Right cardiac atrium (tissue), 5 donors: ENCODE measurements at regions not wholly inside any gene's neighbourhood (a gene's known extent, or its start where the extent isn't known, plus 50 kb on each side); places are given as distances from the start of the nearest gene placed in this dataset.

ENCODE experiments used
- ATAC-seq, 2 donors: fragments of 200-7000 bp; cut with Tn5 transposase; one replicate each; pipeline versions ENCODE4 v1.8.0 to v1.9.1; 2020; ENCODE audit warnings: moderate library complexity in 2 of 2, mild to moderate bottlenecking in 1 of 2
- DNase-seq, 3 donors: peaks; one replicate each; pipeline ENCODE4 v3.0.0-alpha.2; 2020
- H3K27ac ChIP-seq: one replicate; pipeline ENCODE4 v1.5.1; 2013; ENCODE audit warnings: mild to moderate bottlenecking, low read length, control low read depth, moderate library complexity
- H3K27me3 ChIP-seq: one replicate; pipeline ENCODE4 v1.6.1; 2013; ENCODE audit not compliant: control insufficient read depth, insufficient read depth
- H3K4me1 ChIP-seq: one replicate; pipeline ENCODE4 v1.6.1; 2013; ENCODE audit warnings: low read length; ENCODE audit not compliant: control insufficient read depth, insufficient read depth
- H3K4me3 ChIP-seq: one replicate; pipeline ENCODE4 v1.5.1; 2013; ENCODE audit warnings: low read length, control low read depth
- H3K9me3 ChIP-seq: one replicate; pipeline ENCODE4 v1.6.1; 2013; ENCODE audit warnings: low read length; ENCODE audit not compliant: control insufficient read depth
- WGBS: extraction: QIAGEN DNeasy Blood & Tissue Kit; methylation state at CpG from one replicate; pipeline ENCODE4 v1.1.7; 2013; 5-methylcytosine and 5-hydroxymethylcytosine counted together
- intact Hi-C, 4 donors: fragments of 100-400 bp; cut with DNase I; formaldehyde crosslinking; loops; one replicate each; pipeline versions ENCODE4 v1.11.0 to v1.14.0; 2022 to 2023
- donor health status: healthy with polysubstance abuse.
- donor health status: DM: no; HTN: yes; CAD: no.
- donor health status: DM: no; HTN: no; CAD: no.
- donor health status: DM: no; HTN: yes; CAD: no; lungs with severe emphysema.
- donor health status: DM: yes; HTN: yes; CAD: no.

- Histone ChIP-seq H3K27ac (no peak overlapping the region), H3K4me3 (no peak overlapping the region), H3K9me3 (no peaks in the 10 kb centered on the region), H3K4me1 (no peaks in the 10 kb centered on the region), H3K27me3 (no peaks in the 10 kb centered on the region)
- ATAC-seq (no peak), DNase-seq (no peak)
- intact Hi-C loops = no loop called here
- 88% methylated on average over 9 of the region's 9 CpGs for WGBS
Observed at GRCh38 chr10:131511391-131511790, 199.9 kb upstream of the TCERG1L start.

DNA sequence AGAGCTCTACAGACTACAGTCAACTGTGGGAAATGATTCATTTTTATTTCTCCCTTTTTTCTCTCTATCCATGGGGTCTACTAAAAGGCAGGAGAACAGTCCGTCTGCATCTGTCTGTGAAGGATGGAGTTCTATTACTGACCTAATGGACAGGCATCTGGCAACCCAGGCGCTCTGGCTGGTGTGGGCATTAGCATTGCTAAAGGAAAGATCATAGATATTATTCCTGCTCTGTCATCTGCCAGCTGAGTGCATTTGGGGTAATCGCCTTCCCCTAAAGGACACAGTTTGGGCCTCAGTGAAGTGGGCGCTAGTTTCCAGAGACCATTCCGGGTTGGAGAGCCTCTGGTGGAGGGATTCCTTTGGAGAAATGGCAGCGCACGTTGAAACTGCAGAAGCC is 201.3 kb upstream of the TCERG1L start:
- H3K4me1 ChIP-seq = no peaks in the 10 kb centered on the region
- no peaks in the 10 kb centered on the region for H3K9me3 ChIP-seq
- no peaks in the 10 kb centered on the region for H3K27me3 ChIP-seq
- no peak for DNase-seq
- 90% methylated on average over 7 of the region's 7 CpGs for WGBS
- no peak overlapping the region for H3K4me3 ChIP-seq
- ATAC-seq = no peak
- intact Hi-C loops = no loop called here
- H3K27ac ChIP-seq = no peak overlapping the region

- no peak for ATAC-seq
- no peaks in the 10 kb centered on the region for H3K27me3 ChIP-seq
Observed at GRCh38 chr10:131513445-131513844, 201.9 kb upstream of the TCERG1L start.

DNA sequence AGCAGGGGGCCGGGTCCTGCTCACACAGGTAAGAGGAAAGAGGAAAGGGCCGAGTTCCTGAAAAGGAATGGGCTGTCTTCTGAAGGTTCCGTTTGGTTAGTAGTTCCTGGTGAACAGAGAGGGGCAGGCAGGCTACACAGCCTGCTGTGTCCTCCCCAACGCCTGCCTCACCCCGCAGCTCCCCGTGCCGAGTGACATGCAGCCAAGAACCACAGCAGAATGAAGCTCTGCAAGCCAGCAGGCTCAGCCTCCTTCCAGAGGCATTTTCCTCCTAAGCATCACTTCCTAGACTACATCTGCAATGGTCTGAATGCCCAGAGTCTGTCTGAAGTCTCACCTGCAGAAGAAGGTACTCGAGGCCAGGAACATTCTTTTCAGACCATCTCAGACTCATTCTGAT is 202.4 kb upstream of the TCERG1L start:
- no peaks in the 10 kb centered on the region for H3K4me1 ChIP-seq
- no peak for DNase-seq
- H3K9me3 ChIP-seq = no peaks in the 10 kb centered on the region
- no peak overlapping the region for H3K27ac ChIP-seq
- no peak overlapping the region for H3K4me3 ChIP-seq
- H3K27me3 ChIP-seq = no peaks in the 10 kb centered on the region
- no peak for ATAC-seq
- intact Hi-C loops = no loop called here
- WGBS = 58% methylated on average over 8 of the region's 8 CpGs

More at GRCh38 chr10:131513445-131513844, 201.9 kb upstream of the TCERG1L start:
- Histone ChIP-seq H3K27ac (no peak overlapping the region), H3K9me3 (no peaks in the 10 kb centered on the region), H3K4me1 (no peaks in the 10 kb centered on the region), H3K4me3 (no peak overlapping the region)
- no peak for DNase-seq
- 83% methylated on average over 4 of the region's 4 CpGs for WGBS
- intact Hi-C loops = no loop called here

GRCh38 chr10:131514454-131514853 is 202.9 kb upstream of the TCERG1L start:
- DNase-seq (no peak), ATAC-seq (no peak)
- 42% methylated on average over 12 of the region's 12 CpGs for WGBS
- H3K27me3 ChIP-seq = no peaks in the 10 kb centered on the region
- no peaks in the 10 kb centered on the region for H3K9me3 ChIP-seq
- intact Hi-C loops = no loop called here
- no peaks in the 10 kb centered on the region for H3K4me1 ChIP-seq
- H3K4me3 ChIP-seq = no peak overlapping the region
- H3K27ac ChIP-seq = no peak overlapping the region

DNA sequence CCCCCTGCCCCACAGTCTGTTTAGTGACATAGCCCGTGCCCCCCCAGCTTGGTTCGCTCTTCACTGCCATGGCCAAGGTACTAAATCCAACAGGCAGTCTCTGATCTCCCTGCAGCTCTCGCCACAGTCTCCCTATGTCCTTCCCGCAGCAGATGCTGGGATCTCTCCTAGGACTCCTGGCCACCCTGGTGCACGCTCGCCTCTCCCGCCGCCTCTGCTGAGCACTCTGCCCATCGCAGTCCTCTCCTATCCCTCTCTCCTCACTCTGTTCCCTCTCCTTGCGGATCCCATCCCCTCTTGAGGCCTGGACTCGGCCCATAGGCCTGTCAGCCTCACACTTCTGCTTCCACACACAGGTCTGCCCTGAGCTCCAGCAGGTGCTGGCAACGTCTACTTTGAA is 204.8 kb upstream of the TCERG1L start:
- Histone ChIP-seq H3K4me3 (no peak overlapping the region), H3K27me3 (no peaks in the 10 kb centered on the region), H3K9me3 (no peaks in the 10 kb centered on the region), H3K4me1 (no peaks in the 10 kb centered on the region), H3K27ac (no peak overlapping the region)
- WGBS = 84% methylated on average over 12 of the region's 12 CpGs
- no peak for ATAC-seq
- intact Hi-C loops = no loop called here
- DNase-seq = no peak

DNA sequence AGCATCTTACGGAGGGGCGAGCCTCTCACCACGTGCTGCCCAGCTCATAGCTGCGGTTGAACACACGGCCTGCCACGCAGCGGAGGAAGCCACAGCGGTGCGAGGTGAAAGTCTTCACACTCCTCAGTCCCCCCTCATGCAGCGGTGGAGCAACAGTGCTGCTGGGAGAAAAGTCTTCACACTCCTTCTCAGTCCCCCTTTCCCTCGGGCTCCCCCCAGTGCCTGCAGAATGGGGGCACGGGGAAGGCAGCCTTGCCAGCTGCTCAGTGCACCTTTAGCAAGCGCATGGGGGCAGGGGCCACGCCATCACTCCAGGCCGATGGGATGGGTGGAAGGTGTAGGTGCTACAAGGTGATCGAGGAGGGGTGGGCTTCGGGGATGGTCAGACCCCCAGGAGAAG is 206.3 kb upstream of the TCERG1L start:
- intact Hi-C loops = no loop called here
- no peak overlapping the region for H3K27ac ChIP-seq
- no peak for DNase-seq
- H3K4me1 ChIP-seq = no peaks in the 10 kb centered on the region
- no peaks in the 10 kb centered on the region for H3K27me3 ChIP-seq
- ATAC-seq = no peak
- no peaks in the 10 kb centered on the region for H3K9me3 ChIP-seq
- H3K4me3 ChIP-seq = no peak overlapping the region
- 85% methylated on average over 17 of the region's 17 CpGs for WGBS

GRCh38 chr10:131519723-131520605 is 208.4 kb upstream of the TCERG1L start:
- Histone ChIP-seq H3K4me3 (no peak overlapping the region), H3K27ac (no peak overlapping the region), H3K4me1 (no peaks in the 10 kb centered on the region), H3K27me3 (no peaks in the 10 kb centered on the region), H3K9me3 (no peaks in the 10 kb centered on the region)
- WGBS = 87% methylated on average over 43 of the region's 43 CpGs
- intact Hi-C loops = no loop called here
- DNase-seq (no peak), ATAC-seq (no peak)

GRCh38 chr10:131531265-131532190 is 220.0 kb upstream of the TCERG1L start:
- intact Hi-C loops = no loop called here

GRCh38 chr10:131532291-131532690 is 220.8 kb upstream of the TCERG1L start:
- intact Hi-C loops = no loop called here
- no peaks in the 10 kb centered on the region for H3K9me3 ChIP-seq
- no peak overlapping the region for H3K27ac ChIP-seq
- H3K4me3 ChIP-seq = no peak overlapping the region
- DNase-seq = no peak
- no peak for ATAC-seq
- no peaks in the 10 kb centered on the region for H3K27me3 ChIP-seq
- H3K4me1 ChIP-seq = no peaks in the 10 kb centered on the region
- 76% methylated on average over 13 of the region's 13 CpGs for WGBS

More at GRCh38 chr10:131531265-131532190, 220.0 kb upstream of the TCERG1L start:
- Histone ChIP-seq H3K27me3 (no peaks in the 10 kb centered on the region), H3K4me1 (no peaks in the 10 kb centered on the region), H3K27ac (no peak overlapping the region), H3K4me3 (no peak overlapping the region), H3K9me3 (no peaks in the 10 kb centered on the region)
- DNase-seq (no peak), ATAC-seq (peak in 1 of 2 donors; percentile 14)
- WGBS = 83% methylated on average over 25 of the region's 25 CpGs

DNA sequence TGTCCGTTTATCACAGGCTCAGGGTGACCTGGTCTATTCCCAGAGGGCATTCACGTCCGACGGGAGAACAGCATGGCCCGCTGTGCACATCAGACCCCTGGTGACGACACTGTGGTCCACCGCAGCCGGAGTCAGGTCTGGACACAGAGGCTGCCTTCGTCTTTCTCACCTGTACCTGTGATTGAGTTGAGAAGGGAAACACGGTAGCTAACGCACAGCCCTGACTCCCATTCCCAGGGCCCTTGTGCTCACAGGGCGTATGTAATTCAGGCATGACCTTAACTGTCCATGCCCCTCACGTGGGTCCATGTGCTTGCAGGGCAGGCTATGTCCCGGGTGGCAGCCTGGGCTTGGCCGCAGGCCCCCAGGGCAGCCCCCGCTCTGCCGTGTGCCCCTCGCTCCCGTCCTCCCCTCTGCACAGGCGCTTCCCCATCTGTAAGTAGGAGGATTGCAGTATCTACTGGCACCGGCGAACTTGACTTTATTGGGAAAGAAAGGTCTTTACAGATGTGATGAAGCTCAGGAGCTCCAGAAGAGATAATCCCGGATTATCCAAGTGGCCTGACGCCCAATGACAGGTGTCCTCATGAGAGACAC is 221.3 kb upstream of the TCERG1L start:
- Histone ChIP-seq H3K4me1 (no peaks in the 10 kb centered on the region), H3K27me3 (no peaks in the 10 kb centered on the region), H3K27ac (no peak overlapping the region), H3K9me3 (no peaks in the 10 kb centered on the region), H3K4me3 (no peak overlapping the region)
- DNase-seq (no peak), ATAC-seq (no peak)
- 81% methylated on average over 24 of the region's 24 CpGs for WGBS
- intact Hi-C loops = no loop called here
